Natural killer cell (primary cell): ENCODE measurements at regions not wholly inside any gene's neighbourhood (a gene's known extent, or its start where the extent isn't known, plus 50 kb on each side); places are given as distances from the start of the nearest gene placed in this dataset.

ENCODE experiments used
- ATAC-seq, 3 donors: fragments of 150-1000 bp in 2 of 3; fragments of 200-7000 bp in 1 of 3; cut with Tn5 transposase; 1 replicate in 1 of 3; 2 replicates in 2 of 3; pipeline ENCODE4 v1.10.0; 2021; ENCODE audit warnings: mild to moderate bottlenecking in 2 of 3, moderate library complexity in 2 of 3
- DNase-seq, 2 donors: peaks; one replicate each; pipeline versions ENCODE4 v3.0.0 to v3.0.0-alpha.2; 2013 to 2021; ENCODE audit warnings: mixed read lengths in 1 of 2
- H3K27ac ChIP-seq: one replicate; pipeline ENCODE4 v1.5.1; 2013; ENCODE audit warnings: mild to moderate bottlenecking, low read length
- H3K27me3 ChIP-seq: one replicate; pipeline ENCODE4 v1.6.1; 2013; ENCODE audit warnings: low read length; ENCODE audit not compliant: control insufficient read depth, insufficient read depth
- H3K36me3 ChIP-seq: one replicate; pipeline ENCODE4 v1.6.1; 2013; ENCODE audit warnings: low read length; ENCODE audit not compliant: control insufficient read depth, insufficient read depth
- H3K4me1 ChIP-seq: one replicate; pipeline ENCODE4 v1.6.1; 2013; ENCODE audit warnings: low read length; ENCODE audit not compliant: control insufficient read depth, insufficient read depth
- H3K4me3 ChIP-seq: one replicate; pipeline ENCODE4 v1.5.1; 2013; ENCODE audit warnings: low read length
- H3K9me3 ChIP-seq: one replicate; pipeline ENCODE4 v1.6.1; 2013; ENCODE audit warnings: low read length; ENCODE audit not compliant: control insufficient read depth, insufficient read depth
- H3K27ac Mint-ChIP-seq, 2 donors: one replicate each; pipeline ENCODE4 v1.8.0; 2022; ENCODE audit warnings: mild to moderate bottlenecking in 2 of 2, mixed read lengths in 2 of 2, moderate library complexity in 1 of 2
- H3K27me3 Mint-ChIP-seq, 2 donors: one replicate each; pipeline ENCODE4 v1.8.0; 2022; ENCODE audit warnings: low read depth in 2 of 2, mixed read lengths in 2 of 2
- H3K36me3 Mint-ChIP-seq: one replicate; pipeline ENCODE4 v1.8.0; 2022; ENCODE audit warnings: mixed read lengths
- H3K4me1 Mint-ChIP-seq, 2 donors: one replicate each; pipeline ENCODE4 v1.8.0; 2022; ENCODE audit warnings: mixed read lengths in 2 of 2
- H3K4me3 Mint-ChIP-seq: one replicate; pipeline ENCODE4 v1.8.0; 2022; ENCODE audit warnings: mild to moderate bottlenecking, moderate library complexity, mixed read lengths
- H3K9me3 Mint-ChIP-seq, 2 donors: one replicate each; pipeline ENCODE4 v1.8.0; 2022; ENCODE audit warnings: mixed read lengths in 2 of 2
- CTCF ChIP-seq: fragments of 200-600 bp; IDR thresholded peaks from one replicate; pipeline ENCODE4 v1.8.0; 2022; ENCODE audit warnings: antibody characterized with exemption
- WGBS: methylation state at CpG from one replicate; pipeline ENCODE4 v1.1.7; 2013; ENCODE audit warnings: missing lambda C conversion rate; ENCODE audit not compliant: insufficient coverage; 5-methylcytosine and 5-hydroxymethylcytosine counted together
- intact Hi-C: fragments of 100-400 bp; cut with micrococcal nuclease; formaldehyde crosslinking; loops from one replicate; pipeline ENCODE4 v1.14.2; 2022

- no peaks in the 10 kb centered on the region for H3K27me3 Mint-ChIP-seq
- intact Hi-C loops, result no loop called here
- TF ChIP-seq CTCF, result no peak
Measured at GRCh38 chr10:83801983-83802382, 337.3 kb upstream of the GHITM start.

GRCh38 chr10:83806717-83807116 is 332.6 kb upstream of the GHITM start:
- H3K36me3 Mint-ChIP-seq, result no peaks in the 10 kb centered on the region
- no peak for DNase-seq
- H3K27me3 Mint-ChIP-seq, result no peaks in the 10 kb centered on the region
- Histone ChIP-seq H3K36me3 (no peaks in the 10 kb centered on the region), H3K27ac (no peak overlapping the region), H3K4me3 (no peak overlapping the region), H3K27me3 (no peaks in the 10 kb centered on the region), H3K4me1 (no peaks in the 10 kb centered on the region), H3K9me3 (peaks cover 2% of the 10 kb centered on the region)
- no peak for ATAC-seq
- no peak overlapping the region for H3K4me3 Mint-ChIP-seq
- H3K27ac Mint-ChIP-seq, result no peak overlapping the region
- intact Hi-C loops, result no loop called here
- H3K9me3 Mint-ChIP-seq, result peaks cover 0 to 5% of the 10 kb centered on the region in 2 donors
- no peak for TF ChIP-seq CTCF
- no peaks in the 10 kb centered on the region for H3K4me1 Mint-ChIP-seq

More at GRCh38 chr10:83801983-83802382, 337.3 kb upstream of the GHITM start:
- H3K4me1 Mint-ChIP-seq, result no peaks in the 10 kb centered on the region
- H3K27me3 ChIP-seq, result no peaks in the 10 kb centered on the region
- H3K4me1 ChIP-seq, result no peaks in the 10 kb centered on the region
- no peak overlapping the region for H3K4me3 Mint-ChIP-seq
- no peaks in the 10 kb centered on the region for H3K36me3 ChIP-seq
- ATAC-seq (no peak), DNase-seq (no peak)
- peaks cover 2 to 3% of the 10 kb centered on the region in 2 donors for H3K9me3 Mint-ChIP-seq
- H3K27ac ChIP-seq, result no peak overlapping the region
- no peak overlapping the region for H3K27ac Mint-ChIP-seq
- H3K36me3 Mint-ChIP-seq, result no peaks in the 10 kb centered on the region
- H3K9me3 ChIP-seq, result peaks cover 2% of the 10 kb centered on the region
- H3K4me3 ChIP-seq, result no peak overlapping the region

DNA sequence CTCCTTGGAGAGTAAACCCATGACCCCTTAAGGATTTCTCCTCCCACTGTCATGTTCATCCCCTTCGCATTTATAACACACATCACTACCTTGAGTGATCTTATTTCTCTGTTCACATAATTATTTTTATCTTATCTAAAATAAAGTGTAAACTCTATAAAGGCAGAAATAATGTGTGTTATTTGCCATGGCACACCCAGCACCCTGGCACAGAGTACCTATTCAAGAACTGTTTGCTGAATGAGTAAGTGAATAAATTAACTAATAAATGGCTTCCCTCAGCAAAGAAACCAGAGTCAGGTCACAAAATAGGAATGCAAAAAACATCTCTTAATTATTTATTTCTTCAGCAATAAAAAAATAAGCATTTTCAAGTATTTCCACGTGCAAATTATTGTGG is 330.3 kb upstream of the GHITM start:
- intact Hi-C loops, result no loop called here
- no peak for DNase-seq

More for the DNA sequence above, 330.3 kb upstream of the GHITM start:
- H3K9me3 Mint-ChIP-seq, result peaks cover 0 to 5% of the 10 kb centered on the region in 2 donors
- H3K36me3 Mint-ChIP-seq, result no peaks in the 10 kb centered on the region
- no peak overlapping the region for H3K4me3 Mint-ChIP-seq
- H3K27ac Mint-ChIP-seq, result no peak overlapping the region
- TF ChIP-seq CTCF, result no peak
- no peaks in the 10 kb centered on the region for H3K27me3 Mint-ChIP-seq
- no peak for ATAC-seq
- Histone ChIP-seq H3K4me3 (no peak overlapping the region), H3K9me3 (no peaks in the 10 kb centered on the region), H3K36me3 (no peaks in the 10 kb centered on the region), H3K4me1 (no peaks in the 10 kb centered on the region), H3K27ac (no peak overlapping the region), H3K27me3 (no peaks in the 10 kb centered on the region)
- WGBS, result 100% methylated on average over 1 of the region's 2 CpGs
- H3K4me1 Mint-ChIP-seq, result no peaks in the 10 kb centered on the region
